ENCODE measurements at regions not wholly inside any gene's neighbourhood (a gene's known extent, or its start where the extent isn't known, plus 50 kb on each side); places are given as distances from the start of the nearest gene placed in this dataset.

GRCh38 chr11:113532697-113533424, 57.7 kb upstream of the DRD2 start:
- H3K27ac ChIP-seq (ENCODE audit: low read depth, low read length), result no peak overlapping the region
- H3K4me1 Mint-ChIP-seq, result no peaks in the 10 kb centered on the region
- H3K4me3 Mint-ChIP-seq, result no peak overlapping the region
- no peak overlapping the region for H3K27ac Mint-ChIP-seq
- H3K27me3 Mint-ChIP-seq, result peaks cover 18 to 42% (median 29%) of the 10 kb centered on the region in 5 donors
- no peaks in the 10 kb centered on the region for H3K4me1 ChIP-seq (ENCODE audit: control insufficient read depth in 2 of 2, insufficient read depth in 2 of 2, low read length in 2 of 2)
- H3K4me3 ChIP-seq (ENCODE audit: low read length), result no peak overlapping the region
- ChIA-PET POLR2A (no interaction called here), CTCF (interaction anchor here (0.7 to 2.0 kb wide), 3 partner anchors 14 to 228 kb away, joined by 3 to 8 read pairs (median 5); no protein-coding TSS in a partner anchor)
- no peaks in the 10 kb centered on the region for H3K36me3 ChIP-seq (ENCODE audit: control insufficient read depth in 2 of 3, insufficient read depth in 3 of 3, low read length in 3 of 3)
- H3K27me3 ChIP-seq (ENCODE audit: control insufficient read depth in 2 of 2, insufficient read depth in 2 of 2, low read length in 2 of 2), result no peaks in the 10 kb centered on the region
- peak; percentile 72 for ATAC-seq
- DNase-seq, result peak in 8 of 9 donors; percentile 18 to 56 (median 34)
- intact Hi-C loops (cut with micrococcal nuclease), result loop anchor here (1.0 to 5.0 kb wide), 4 partner anchors 228 to 1316 kb away; no protein-coding TSS in a partner anchor
- no peaks in the 10 kb centered on the region for H3K9me3 Mint-ChIP-seq
- H3K36me3 Mint-ChIP-seq, result no peaks in the 10 kb centered on the region
- no peaks in the 10 kb centered on the region for H3K9me3 ChIP-seq (ENCODE audit: control insufficient read depth in 2 of 3, low read length in 3 of 3)

GRCh38 chr11:113531575-113532451, 56.6 kb upstream of the DRD2 start:
- no peaks in the 10 kb centered on the region for H3K36me3 Mint-ChIP-seq
- H3K9me3 Mint-ChIP-seq, result no peaks in the 10 kb centered on the region
- H3K4me3 Mint-ChIP-seq, result no peak overlapping the region
- no peaks in the 10 kb centered on the region for H3K4me1 ChIP-seq (ENCODE audit: control insufficient read depth in 2 of 2, insufficient read depth in 2 of 2, low read length in 2 of 2)
- no peak overlapping the region for H3K4me3 ChIP-seq (ENCODE audit: low read length)
- no peak for ATAC-seq
- no peak overlapping the region for H3K27ac Mint-ChIP-seq
- no peaks in the 10 kb centered on the region for H3K27me3 ChIP-seq (ENCODE audit: control insufficient read depth in 2 of 2, insufficient read depth in 2 of 2, low read length in 2 of 2)
- ChIA-PET CTCF (interaction anchor here (1.0 to 2.0 kb wide), 3 partner anchors 13 to 226 kb away, joined by 3 to 8 read pairs (median 5); no protein-coding TSS in a partner anchor), POLR2A (no interaction called here)
- intact Hi-C loops (cut with micrococcal nuclease), result loop anchor here (1.0 to 5.0 kb wide), 4 partner anchors 227 to 1315 kb away; no protein-coding TSS in a partner anchor
- H3K9me3 ChIP-seq (ENCODE audit: control insufficient read depth in 2 of 3, low read length in 3 of 3), result no peaks in the 10 kb centered on the region
- no peak for DNase-seq
- peaks cover 22 to 42% (median 29%) of the 10 kb centered on the region in 5 donors for H3K27me3 Mint-ChIP-seq
- H3K36me3 ChIP-seq (ENCODE audit: control insufficient read depth in 2 of 3, insufficient read depth in 3 of 3, low read length in 3 of 3), result no peaks in the 10 kb centered on the region
- H3K27ac ChIP-seq (ENCODE audit: low read depth, low read length), result no peak overlapping the region
- H3K4me1 Mint-ChIP-seq, result no peaks in the 10 kb centered on the region

GRCh38 chr11:113531083-113531482, 55.9 kb upstream of the DRD2 start:
- H3K4me3 Mint-ChIP-seq, result no peak overlapping the region
- no peaks in the 10 kb centered on the region for H3K36me3 Mint-ChIP-seq
- H3K27me3 Mint-ChIP-seq, result peaks cover 23 to 42% (median 29%) of the 10 kb centered on the region in 5 donors
- H3K4me1 ChIP-seq (ENCODE audit: control insufficient read depth in 2 of 2, insufficient read depth in 2 of 2, low read length in 2 of 2), result no peaks in the 10 kb centered on the region
- no peak overlapping the region for H3K4me3 ChIP-seq (ENCODE audit: low read length)
- CTCF ChIA-PET, result interaction anchor here (0.7 to 1.5 kb wide), 2 partner anchors 199 to 225 kb away, joined by 3 to 5 read pairs; no protein-coding TSS in a partner anchor
- POLR2A ChIA-PET, result no interaction called here
- no peaks in the 10 kb centered on the region for H3K9me3 ChIP-seq (ENCODE audit: control insufficient read depth in 2 of 3, low read length in 3 of 3)
- H3K36me3 ChIP-seq (ENCODE audit: control insufficient read depth in 2 of 3, insufficient read depth in 3 of 3, low read length in 3 of 3), result no peaks in the 10 kb centered on the region
- H3K4me1 Mint-ChIP-seq, result no peaks in the 10 kb centered on the region
- intact Hi-C loops (cut with micrococcal nuclease), result loop anchor here (5.0 kb wide), 2 partner anchors 1249 to 1314 kb away; no protein-coding TSS in a partner anchor
- DNase-seq, result no peak
- no peaks in the 10 kb centered on the region for H3K9me3 Mint-ChIP-seq
- no peaks in the 10 kb centered on the region for H3K27me3 ChIP-seq (ENCODE audit: control insufficient read depth in 2 of 2, insufficient read depth in 2 of 2, low read length in 2 of 2)
- no peak overlapping the region for H3K27ac ChIP-seq (ENCODE audit: low read depth, low read length)
- H3K27ac Mint-ChIP-seq, result no peak overlapping the region
- no peak for ATAC-seq

GRCh38 chr11:113529606-113530005, 54.4 kb upstream of the DRD2 start:
- Histone ChIP-seq H3K4me3 (ENCODE audit: low read length) (no peak overlapping the region), H3K9me3 (ENCODE audit: control insufficient read depth in 2 of 3, low read length in 3 of 3) (no peaks in the 10 kb centered on the region), H3K27ac (ENCODE audit: low read depth, low read length) (no peak overlapping the region), H3K36me3 (ENCODE audit: control insufficient read depth in 2 of 3, insufficient read depth in 3 of 3, low read length in 3 of 3) (no peaks in the 10 kb centered on the region), H3K27me3 (ENCODE audit: control insufficient read depth in 2 of 2, insufficient read depth in 2 of 2, low read length in 2 of 2) (no peaks in the 10 kb centered on the region), H3K4me1 (ENCODE audit: control insufficient read depth in 2 of 2, insufficient read depth in 2 of 2, low read length in 2 of 2) (no peaks in the 10 kb centered on the region)
- Mint-ChIP-seq H3K27ac (no peak overlapping the region), H3K36me3 (no peaks in the 10 kb centered on the region), H3K4me1 (no peaks in the 10 kb centered on the region), H3K4me3 (no peak overlapping the region), H3K9me3 (no peaks in the 10 kb centered on the region), H3K27me3 (peaks cover 19 to 30% (median 27%) of the 10 kb centered on the region in 5 donors)
- DNase-seq (no peak), ATAC-seq (no peak)
- intact Hi-C loops (cut with micrococcal nuclease), result loop anchor here (5.0 kb wide), 2 partner anchors 1247 to 1312 kb away; no protein-coding TSS in a partner anchor
- POLR2A ChIA-PET, result no interaction called here
- CTCF ChIA-PET, result no interaction called here

GRCh38 chr11:113528982-113529381, 53.8 kb upstream of the DRD2 start:
- Mint-ChIP-seq H3K27me3 (peaks cover 19 to 31% (median 24%) of the 10 kb centered on the region in 5 donors), H3K27ac (no peak overlapping the region), H3K4me1 (no peaks in the 10 kb centered on the region), H3K4me3 (no peak overlapping the region), H3K36me3 (no peaks in the 10 kb centered on the region), H3K9me3 (no peaks in the 10 kb centered on the region)
- no peak overlapping the region for H3K27ac ChIP-seq (ENCODE audit: low read depth, low read length)
- no peaks in the 10 kb centered on the region for H3K27me3 ChIP-seq (ENCODE audit: control insufficient read depth in 2 of 2, insufficient read depth in 2 of 2, low read length in 2 of 2)
- H3K36me3 ChIP-seq (ENCODE audit: control insufficient read depth in 2 of 3, insufficient read depth in 3 of 3, low read length in 3 of 3), result no peaks in the 10 kb centered on the region
- intact Hi-C loops (cut with micrococcal nuclease), result no loop called here
- ChIA-PET CTCF (interaction anchor here (0.7 kb wide), 1 partner anchor 9 kb away, joined by 3 read pairs; no protein-coding TSS in a partner anchor), POLR2A (no interaction called here)
- no peaks in the 10 kb centered on the region for H3K9me3 ChIP-seq (ENCODE audit: control insufficient read depth in 2 of 3, low read length in 3 of 3)
- H3K4me3 ChIP-seq (ENCODE audit: low read length), result no peak overlapping the region
- no peak for ATAC-seq
- DNase-seq, result no peak
- H3K4me1 ChIP-seq (ENCODE audit: control insufficient read depth in 2 of 2, insufficient read depth in 2 of 2, low read length in 2 of 2), result no peaks in the 10 kb centered on the region

GRCh38 chr11:113526521-113526920, 51.3 kb upstream of the DRD2 start:
- no peaks in the 10 kb centered on the region for H3K27me3 ChIP-seq (ENCODE audit: control insufficient read depth in 2 of 2, insufficient read depth in 2 of 2, low read length in 2 of 2)
- POLR2A ChIA-PET, result no interaction called here
- intact Hi-C loops (cut with micrococcal nuclease), result no loop called here
- no peaks in the 10 kb centered on the region for H3K9me3 ChIP-seq (ENCODE audit: control insufficient read depth in 2 of 3, low read length in 3 of 3)
- Mint-ChIP-seq H3K9me3 (peaks cover 0 to 2% (median 0%) of the 10 kb centered on the region in 11 donors), H3K36me3 (no peaks in the 10 kb centered on the region), H3K4me3 (no peak overlapping the region), H3K27ac (no peak overlapping the region), H3K4me1 (no peaks in the 10 kb centered on the region), H3K27me3 (peaks cover 12 to 27% (median 18%) of the 10 kb centered on the region in 5 donors)
- no peaks in the 10 kb centered on the region for H3K36me3 ChIP-seq (ENCODE audit: control insufficient read depth in 2 of 3, insufficient read depth in 3 of 3, low read length in 3 of 3)
- no peak overlapping the region for H3K27ac ChIP-seq (ENCODE audit: low read depth, low read length)
- no peak overlapping the region for H3K4me3 ChIP-seq (ENCODE audit: low read length)
- ATAC-seq (no peak), DNase-seq (no peak)
- no peaks in the 10 kb centered on the region for H3K4me1 ChIP-seq (ENCODE audit: control insufficient read depth in 2 of 2, insufficient read depth in 2 of 2, low read length in 2 of 2)
- CTCF ChIA-PET, result no interaction called here

Measured in naive thymus-derived CD4-positive, alpha-beta T cell (primary cell).